Activated B cell treated with CpG ODN at 0.5 μM for 24 hours (primary cell): ENCODE measurements at regions not wholly inside any gene's neighbourhood (a gene's known extent, or its start where the extent isn't known, plus 50 kb on each side); places are given as distances from the start of the nearest gene placed in this dataset.
"Not testable (repeated sequence)": the region's sequence is repeated elsewhere in the genome, so short reads cannot be mapped to it uniquely, and the experiment has no call there.

ENCODE experiments used
- ATAC-seq: fragments of 200-7000 bp; cut with Tn5 transposase; one replicate; pipeline ENCODE4 v1.10.0; 2021; ENCODE audit warnings: low read depth, mild to moderate bottlenecking, moderate library complexity
- CTCF ChIA-PET: fragments of 350-600 bp; sonication (Branson Sonifier 250); formaldehyde crosslinking; loops from one replicate; lab custom pipeline; 2021; ENCODE audit warnings: antibody characterized with exemption; lab: Charles Lee
- POLR2A ChIA-PET: fragments of 350-600 bp; sonication (Branson Sonifier 250); formaldehyde crosslinking; loops from one replicate; lab custom pipeline; 2021; ENCODE audit warnings: antibody characterized with exemption; lab: Charles Lee
- DNase-seq: peaks from one replicate; pipeline ENCODE4 v3.0.0; 2022
- H3K27ac Mint-ChIP-seq: one replicate; pipeline ENCODE4 v1.8.0; 2020; ENCODE audit warnings: mixed read lengths
- H3K27me3 Mint-ChIP-seq: one replicate; pipeline ENCODE4 v1.8.0; 2021; ENCODE audit warnings: mixed read lengths
- H3K36me3 Mint-ChIP-seq: one replicate; pipeline ENCODE4 v1.8.0; 2021; ENCODE audit warnings: low read depth, mixed read lengths
- H3K4me1 Mint-ChIP-seq: one replicate; pipeline ENCODE4 v1.8.0; 2021; ENCODE audit warnings: mixed read lengths
- H3K4me3 Mint-ChIP-seq: one replicate; pipeline ENCODE4 v1.8.0; 2020; ENCODE audit warnings: mild to moderate bottlenecking, mixed read lengths
- H3K9me3 Mint-ChIP-seq: one replicate; pipeline ENCODE4 v1.8.0; 2020; ENCODE audit warnings: mixed read lengths
- intact Hi-C: fragments of 100-400 bp; cut with micrococcal nuclease; formaldehyde crosslinking; loops from one replicate; pipeline ENCODE4 v1.15.1; 2024
- TF ChIP-seq, protein P1 (sequence below): fragments of 200-600 bp; IDR thresholded peaks from one replicate; pipeline ENCODE4 v1.8.0; 2022; ENCODE audit warnings: antibody characterized with exemption, mild to moderate bottlenecking

DNA sequence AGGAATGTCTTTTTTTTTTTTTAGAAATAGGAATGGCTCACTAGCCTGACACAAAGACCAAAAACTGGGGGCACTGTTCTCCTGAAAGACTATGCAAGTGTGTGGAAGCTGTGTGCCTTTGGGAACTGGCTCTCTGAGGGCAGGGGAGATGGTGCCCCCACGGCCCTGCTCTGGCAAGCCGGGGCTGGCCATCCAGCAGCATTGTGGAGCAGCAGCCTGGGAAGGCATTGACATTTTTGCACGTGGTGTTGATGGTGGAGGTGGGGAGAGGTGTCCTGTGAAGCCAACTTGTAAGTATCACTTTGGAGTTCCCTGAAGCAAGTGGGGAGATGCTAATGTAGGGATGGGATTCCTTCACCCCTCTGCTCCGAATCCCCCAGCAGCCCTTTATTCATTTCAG is 460.1 kb downstream of the RPS6KC1 start:
- intact Hi-C loops: no loop called here
- POLR2A ChIA-PET: no interaction called here
- TF ChIP-seq, protein P1, sequence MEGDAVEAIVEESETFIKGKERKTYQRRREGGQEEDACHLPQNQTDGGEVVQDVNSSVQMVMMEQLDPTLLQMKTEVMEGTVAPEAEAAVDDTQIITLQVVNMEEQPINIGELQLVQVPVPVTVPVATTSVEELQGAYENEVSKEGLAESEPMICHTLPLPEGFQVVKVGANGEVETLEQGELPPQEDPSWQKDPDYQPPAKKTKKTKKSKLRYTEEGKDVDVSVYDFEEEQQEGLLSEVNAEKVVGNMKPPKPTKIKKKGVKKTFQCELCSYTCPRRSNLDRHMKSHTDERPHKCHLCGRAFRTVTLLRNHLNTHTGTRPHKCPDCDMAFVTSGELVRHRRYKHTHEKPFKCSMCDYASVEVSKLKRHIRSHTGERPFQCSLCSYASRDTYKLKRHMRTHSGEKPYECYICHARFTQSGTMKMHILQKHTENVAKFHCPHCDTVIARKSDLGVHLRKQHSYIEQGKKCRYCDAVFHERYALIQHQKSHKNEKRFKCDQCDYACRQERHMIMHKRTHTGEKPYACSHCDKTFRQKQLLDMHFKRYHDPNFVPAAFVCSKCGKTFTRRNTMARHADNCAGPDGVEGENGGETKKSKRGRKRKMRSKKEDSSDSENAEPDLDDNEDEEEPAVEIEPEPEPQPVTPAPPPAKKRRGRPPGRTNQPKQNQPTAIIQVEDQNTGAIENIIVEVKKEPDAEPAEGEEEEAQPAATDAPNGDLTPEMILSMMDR: no peak

DNA sequence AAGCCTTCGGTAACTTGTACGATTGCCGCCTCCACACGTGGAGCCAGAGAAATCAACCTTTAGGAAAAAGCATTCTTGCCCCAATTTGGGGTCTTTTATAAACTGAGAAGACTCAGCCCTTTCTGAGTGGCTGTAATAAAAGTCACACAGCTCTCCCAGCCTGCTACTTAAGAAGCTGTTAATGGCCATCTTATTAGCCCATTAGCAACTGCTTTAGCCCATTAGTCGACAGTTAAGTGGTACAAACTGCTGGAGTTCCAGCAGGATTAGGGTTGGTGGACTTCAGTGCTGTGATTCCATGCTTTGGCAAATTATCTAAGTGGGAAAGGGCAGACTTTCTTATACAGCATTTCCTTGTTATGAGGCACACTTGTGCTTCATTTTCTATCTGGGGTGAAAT is 461.3 kb downstream of the RPS6KC1 start:
- ChIA-PET CTCF (no interaction called here), POLR2A (no interaction called here)
- DNase-seq: no peak
- no peaks in the 10 kb centered on the region for H3K36me3 Mint-ChIP-seq
- H3K4me1 Mint-ChIP-seq: no peaks in the 10 kb centered on the region
- TF ChIP-seq, protein P1: no peak
- H3K27me3 Mint-ChIP-seq: peaks cover 3% of the 10 kb centered on the region
- ATAC-seq: no peak
- no peaks in the 10 kb centered on the region for H3K9me3 Mint-ChIP-seq
- H3K4me3 Mint-ChIP-seq: no peak overlapping the region
- H3K27ac Mint-ChIP-seq: no peak overlapping the region
- intact Hi-C loops: no loop called here

More for the DNA sequence above, 460.1 kb downstream of the RPS6KC1 start:
- Mint-ChIP-seq H3K4me3 (no peak overlapping the region), H3K36me3 (no peaks in the 10 kb centered on the region), H3K4me1 (no peaks in the 10 kb centered on the region), H3K27me3 (peaks cover 3% of the 10 kb centered on the region), H3K9me3 (no peaks in the 10 kb centered on the region), H3K27ac (no peak overlapping the region)
- ATAC-seq: no peak
- no peak for DNase-seq
- CTCF ChIA-PET: no interaction called here

DNA sequence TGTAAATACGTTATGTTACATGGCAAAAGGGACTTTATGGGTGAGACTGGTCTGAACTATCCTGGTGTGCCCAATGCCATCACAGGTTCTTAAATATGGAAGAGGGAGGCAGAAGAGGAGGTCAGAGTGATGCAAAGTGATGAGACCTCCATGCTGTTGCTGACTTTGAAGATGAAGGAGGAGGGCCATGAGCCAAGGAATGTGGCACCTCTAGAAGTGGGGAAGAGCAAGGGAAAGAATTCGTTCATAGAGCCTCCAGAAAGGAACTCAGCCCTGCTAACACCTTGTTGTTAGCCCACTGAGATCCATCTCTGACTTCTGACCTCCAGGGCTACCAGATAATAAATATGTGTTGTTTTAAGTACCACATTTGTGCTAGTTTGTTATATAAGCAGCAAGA is 462.0 kb downstream of the RPS6KC1 start:
- no peak for ATAC-seq
- no peak overlapping the region for H3K4me3 Mint-ChIP-seq
- POLR2A ChIA-PET: no interaction called here
- H3K9me3 Mint-ChIP-seq: no peaks in the 10 kb centered on the region
- TF ChIP-seq, protein P1: no peak
- intact Hi-C loops: no loop called here
- H3K4me1 Mint-ChIP-seq: no peaks in the 10 kb centered on the region
- CTCF ChIA-PET: no interaction called here
- H3K27ac Mint-ChIP-seq: no peak overlapping the region
- no peak for DNase-seq
- peaks cover 3% of the 10 kb centered on the region for H3K27me3 Mint-ChIP-seq
- H3K36me3 Mint-ChIP-seq: no peaks in the 10 kb centered on the region

DNA sequence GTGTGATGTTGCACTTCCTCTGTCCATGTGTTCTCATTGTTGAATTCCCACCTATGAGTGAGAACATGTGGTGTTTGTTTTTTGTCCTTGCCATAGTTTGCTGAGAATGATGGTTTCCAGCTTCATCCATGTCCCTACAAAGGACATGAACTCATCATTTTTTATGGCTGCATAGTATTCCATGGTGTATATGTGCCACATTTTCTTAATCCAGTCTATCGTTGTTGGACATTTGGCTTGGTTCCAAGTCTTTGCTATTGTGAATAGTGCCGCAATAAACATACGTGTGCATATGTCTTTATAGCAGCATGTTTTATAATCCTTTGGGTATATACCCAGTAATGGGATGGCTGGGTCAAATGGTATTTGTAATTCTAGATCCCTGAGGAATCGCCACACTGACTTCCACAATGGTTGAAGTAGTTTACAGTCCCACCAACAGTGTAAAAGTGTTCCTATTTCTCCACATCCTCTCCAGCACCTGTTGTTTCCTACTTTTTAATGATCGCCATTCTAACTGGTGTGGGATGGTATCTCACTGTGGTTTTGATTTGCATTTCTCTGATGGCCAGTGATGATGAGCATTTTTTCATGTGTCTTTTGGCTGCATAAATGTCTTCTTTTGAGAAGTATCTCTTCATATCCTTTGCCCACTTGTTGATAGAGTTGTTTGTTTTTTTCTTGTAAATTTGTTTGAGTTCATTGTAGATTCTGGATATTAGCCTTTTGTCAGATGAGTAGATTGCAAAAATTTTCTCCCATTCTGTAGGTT is 463.6 kb downstream of the RPS6KC1 start:
- H3K4me1 Mint-ChIP-seq, H3K4me3 Mint-ChIP-seq, POLR2A ChIA-PET, CTCF ChIA-PET, H3K27ac Mint-ChIP-seq, intact Hi-C loops, H3K9me3 Mint-ChIP-seq, DNase-seq, H3K36me3 Mint-ChIP-seq, H3K27me3 Mint-ChIP-seq, ATAC-seq: not testable (repeated sequence)

DNA sequence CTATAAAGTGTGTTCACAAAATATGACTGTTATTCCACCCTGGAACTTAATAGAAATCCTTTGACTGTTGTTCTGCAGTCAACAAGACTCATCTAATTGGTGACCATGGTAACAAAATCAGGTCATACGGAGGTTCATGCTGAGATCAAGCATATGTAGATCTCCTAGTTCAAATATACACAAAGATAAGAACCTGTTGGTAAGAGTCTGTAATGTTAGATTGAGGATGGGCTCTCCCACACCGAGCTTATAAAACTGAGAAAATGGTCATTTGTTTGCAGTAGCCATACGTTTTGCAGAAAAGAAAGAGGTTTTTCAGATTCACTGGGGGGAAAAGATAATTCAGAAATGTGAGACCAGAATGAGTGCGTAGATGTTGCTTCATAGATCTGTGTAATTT is 468.1 kb downstream of the RPS6KC1 start:
- intact Hi-C loops: no loop called here
- ATAC-seq: no peak
- H3K4me3 Mint-ChIP-seq: no peak overlapping the region
- no peaks in the 10 kb centered on the region for H3K4me1 Mint-ChIP-seq
- no peaks in the 10 kb centered on the region for H3K36me3 Mint-ChIP-seq
- H3K27me3 Mint-ChIP-seq: peaks cover 4% of the 10 kb centered on the region
- no peak overlapping the region for H3K27ac Mint-ChIP-seq
- peaks cover 3% of the 10 kb centered on the region for H3K9me3 Mint-ChIP-seq
- TF ChIP-seq, protein P1: no peak
- ChIA-PET POLR2A (no interaction called here), CTCF (no interaction called here)
- no peak for DNase-seq
